Neural progenitor cell (in vitro differentiated cells): ENCODE measurements at regions not wholly inside any gene's neighbourhood (a gene's known extent, or its start where the extent isn't known, plus 50 kb on each side); places are given as distances from the start of the nearest gene placed in this dataset.

Experiments used
- DNase-seq: peaks from one replicate; pipeline ENCODE4 v3.0.0-alpha.2; 2016; ENCODE audit warnings: low spot score
- H2AFZ ChIP-seq: fragments of 200-600 bp; sonication (generic); replicated peaks from 2 replicates; pipeline ENCODE4 v1.6.1; 2016; ENCODE audit warnings: antibody characterized with exemption
- H3F3A ChIP-seq: fragments of 200-600 bp; sonication (generic); 2 replicates; pipeline ENCODE4 v1.6.1; 2016; ENCODE audit warnings: antibody characterized with exemption, low read depth
- H3K27ac ChIP-seq: fragments of 200-600 bp; sonication (generic); 2 replicates; pipeline ENCODE4 v1.5.1; 2016; ENCODE audit warnings: mild to moderate bottlenecking
- H3K27me3 ChIP-seq: fragments of 200-600 bp; sonication (generic); 2 replicates; pipeline ENCODE4 v1.6.1; 2016; ENCODE audit warnings: mild to moderate bottlenecking, moderate library complexity
- H3K36me3 ChIP-seq: fragments of 200-600 bp; sonication (generic); 2 replicates; pipeline ENCODE4 v1.5.1; 2016
- H3K4me1 ChIP-seq: fragments of 200-600 bp; sonication (generic); 2 replicates; pipeline ENCODE4 v1.6.1; 2016; ENCODE audit warnings: mixed run types
- H3K4me2 ChIP-seq: fragments of 200-600 bp; sonication (generic); 2 replicates; pipeline ENCODE4 v1.6.1; 2016
- H3K4me3 ChIP-seq: fragments of 200-600 bp; sonication (generic); 2 replicates; pipeline ENCODE4 v1.5.1; 2016
- H3K79me2 ChIP-seq: fragments of 200-600 bp; sonication (generic); 2 replicates; pipeline ENCODE4 v1.6.1; 2016; ENCODE audit warnings: low read depth
- H3K9ac ChIP-seq: fragments of 200-600 bp; sonication (generic); 2 replicates; pipeline ENCODE4 v1.6.1; 2016
- H3K9me3 ChIP-seq: fragments of 200-600 bp; sonication (generic); 2 replicates; pipeline ENCODE4 v1.5.1; 2016; ENCODE audit warnings: low read depth
- H4K20me1 ChIP-seq: fragments of 200-600 bp; sonication (generic); 2 replicates; pipeline ENCODE4 v1.6.1; 2016; ENCODE audit warnings: low read depth
- H3K27ac Mint-ChIP-seq: 3 replicates; pipeline ENCODE4 v1.8.0; 2021; ENCODE audit warnings: mixed read lengths
- H3K27me3 Mint-ChIP-seq: 2 replicates; pipeline ENCODE4 v1.8.0; 2022; ENCODE audit warnings: low read depth, mild to moderate bottlenecking, inconsistent platforms, moderate library complexity, mixed read lengths; ENCODE audit not compliant: insufficient read depth
- H3K36me3 Mint-ChIP-seq: 3 replicates; pipeline ENCODE4 v1.8.0; 2021; ENCODE audit warnings: mixed read lengths
- H3K4me1 Mint-ChIP-seq: 3 replicates; pipeline ENCODE4 v1.8.0; 2021; ENCODE audit warnings: mixed read lengths
- H3K4me3 Mint-ChIP-seq: 3 replicates; pipeline ENCODE4 v1.8.0; 2021; ENCODE audit warnings: mild to moderate bottlenecking, moderate library complexity, mixed read lengths
- H3K9me3 Mint-ChIP-seq: 3 replicates; pipeline ENCODE4 v1.8.0; 2020; ENCODE audit warnings: mixed read lengths
- CTCF ChIP-seq: fragments of 200-600 bp; sonication (generic); IDR thresholded peaks from 2 replicates; pipeline ENCODE4 v1.5.1; 2017; ENCODE audit warnings: antibody characterized with exemption, mild to moderate bottlenecking
- EZH2 ChIP-seq: fragments of 200-600 bp; sonication (generic); IDR thresholded peaks from 2 replicates; pipeline ENCODE4 v1.6.1; 2017; ENCODE audit warnings: antibody characterized with exemption, mild to moderate bottlenecking, moderate library complexity
- EZH2phosphoT487 ChIP-seq: fragments of 200-600 bp; sonication (generic); IDR thresholded peaks from 2 replicates; pipeline ENCODE4 v1.6.1; 2017; ENCODE audit warnings: antibody characterized with exemption

GRCh38 chr6:19175023-19175422 lies 662.1 kb upstream of the ID4 start:
- no peaks in the 10 kb centered on the region for H3K4me1 Mint-ChIP-seq
- no peak overlapping the region for H3K4me3 ChIP-seq
- DNase-seq, result no peak
- no peaks in the 10 kb centered on the region for H3K36me3 Mint-ChIP-seq
- no peaks in the 10 kb centered on the region for H3K9me3 ChIP-seq
- no peak overlapping the region for H3K9ac ChIP-seq
- H3K4me2 ChIP-seq, result no peak overlapping the region
- TF ChIP-seq CTCF (no peak), EZH2 (no peak), EZH2phosphoT487 (no peak)
- H3K27me3 Mint-ChIP-seq, result no peaks in the 10 kb centered on the region
- no peak overlapping the region for H3K27ac Mint-ChIP-seq
- H3K4me3 Mint-ChIP-seq, result no peak overlapping the region
- H4K20me1 ChIP-seq, result no peaks in the 10 kb centered on the region
- no peaks in the 10 kb centered on the region for H3K36me3 ChIP-seq
- no peaks in the 10 kb centered on the region for H3K79me2 ChIP-seq
- H3K4me1 ChIP-seq, result no peaks in the 10 kb centered on the region
- H3K9me3 Mint-ChIP-seq, result peaks cover 8% of the 10 kb centered on the region
- H3F3A ChIP-seq, result no peaks in the 10 kb centered on the region
- H2AFZ ChIP-seq, result no peak overlapping the region
- H3K27me3 ChIP-seq, result no peaks in the 10 kb centered on the region
- no peak overlapping the region for H3K27ac ChIP-seq

GRCh38 chr6:19180348-19181072 lies 656.7 kb upstream of the ID4 start:
- DNase-seq, result no peak
- Histone ChIP-seq H3K9ac (no peak overlapping the region), H3K27ac (no peak overlapping the region), H3K4me1 (no peaks in the 10 kb centered on the region), H3K79me2 (no peaks in the 10 kb centered on the region), H2AFZ (no peak overlapping the region), H3K9me3 (no peaks in the 10 kb centered on the region), H3F3A (no peaks in the 10 kb centered on the region), H3K4me3 (no peak overlapping the region), H4K20me1 (no peaks in the 10 kb centered on the region), H3K4me2 (no peak overlapping the region), H3K27me3 (no peaks in the 10 kb centered on the region), H3K36me3 (peaks cover 7% of the 10 kb centered on the region)
- peaks cover 18% of the 10 kb centered on the region for H3K9me3 Mint-ChIP-seq
- H3K27ac Mint-ChIP-seq, result no peak overlapping the region
- H3K4me1 Mint-ChIP-seq, result no peaks in the 10 kb centered on the region
- no peak overlapping the region for H3K4me3 Mint-ChIP-seq
- no peaks in the 10 kb centered on the region for H3K27me3 Mint-ChIP-seq
- TF ChIP-seq EZH2, result no peak
- no peak for TF ChIP-seq CTCF
- no peaks in the 10 kb centered on the region for H3K36me3 Mint-ChIP-seq

GRCh38 chr6:19181211-19181610 lies 656.0 kb upstream of the ID4 start:
- Mint-ChIP-seq H3K27me3 (no peaks in the 10 kb centered on the region), H3K36me3 (no peaks in the 10 kb centered on the region), H3K9me3 (peaks cover 18% of the 10 kb centered on the region), H3K4me1 (no peaks in the 10 kb centered on the region), H3K4me3 (no peak overlapping the region), H3K27ac (no peak overlapping the region)
- Histone ChIP-seq H3K79me2 (no peaks in the 10 kb centered on the region), H3K4me2 (no peak overlapping the region), H4K20me1 (no peaks in the 10 kb centered on the region), H3K9ac (no peak overlapping the region), H3K4me3 (no peak overlapping the region), H2AFZ (no peak overlapping the region), H3K27me3 (no peaks in the 10 kb centered on the region), H3K4me1 (no peaks in the 10 kb centered on the region), H3K36me3 (peaks cover 7% of the 10 kb centered on the region), H3F3A (no peaks in the 10 kb centered on the region), H3K9me3 (no peaks in the 10 kb centered on the region), H3K27ac (no peak overlapping the region)
- DNase-seq, result no peak
- TF ChIP-seq EZH2 (no peak), EZH2phosphoT487 (no peak), CTCF (no peak)
